HG03175 (cell line): ENCODE measurements at regions not wholly inside any gene's neighbourhood (a gene's known extent, or its start where the extent isn't known, plus 50 kb on each side); places are given as distances from the start of the nearest gene placed in this dataset.

Experiments
- ATAC-seq: cut with Tn5 transposase; IDR thresholded peaks from one replicate; pipeline ENCODE4 v1.9.1; 2021; ENCODE audit warnings: mild to moderate bottlenecking, moderate library complexity; ENCODE audit not compliant: unreplicated experiment

DNA sequence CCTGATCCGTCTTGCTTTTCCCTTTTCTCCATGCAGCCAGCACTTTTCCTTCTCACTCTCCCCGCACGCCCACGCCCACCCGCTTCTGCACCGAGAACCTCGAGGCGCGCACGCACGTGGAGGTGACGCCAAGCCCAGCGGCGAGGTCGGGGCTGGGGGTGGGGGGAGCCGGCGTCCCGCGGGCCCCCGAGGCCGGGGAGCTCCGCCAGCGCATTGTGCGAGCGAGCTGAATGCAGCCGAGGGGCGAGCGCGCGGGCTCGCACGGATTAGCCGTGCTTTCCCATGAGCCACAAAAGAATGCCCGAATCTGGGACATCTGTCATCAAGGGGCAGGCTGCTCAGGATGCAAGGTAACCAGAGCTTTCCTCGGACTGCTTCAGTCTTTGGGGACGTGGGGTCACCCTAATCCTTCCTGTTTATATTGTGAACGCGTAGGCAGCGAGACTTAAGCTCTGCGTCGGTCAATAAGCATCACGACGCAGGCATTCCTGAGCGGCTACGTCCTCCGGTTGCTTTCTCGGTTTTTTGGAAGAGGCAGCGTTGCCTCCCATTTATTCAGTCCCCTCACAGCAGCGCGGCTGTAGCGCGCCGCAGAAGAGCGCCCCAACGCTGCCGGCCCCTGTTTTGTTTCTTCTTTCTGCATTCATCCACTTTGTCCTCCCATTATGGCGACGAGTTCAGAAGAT lies 67.3 kb upstream of the AKT3 start:
- no peak for ATAC-seq

DNA sequence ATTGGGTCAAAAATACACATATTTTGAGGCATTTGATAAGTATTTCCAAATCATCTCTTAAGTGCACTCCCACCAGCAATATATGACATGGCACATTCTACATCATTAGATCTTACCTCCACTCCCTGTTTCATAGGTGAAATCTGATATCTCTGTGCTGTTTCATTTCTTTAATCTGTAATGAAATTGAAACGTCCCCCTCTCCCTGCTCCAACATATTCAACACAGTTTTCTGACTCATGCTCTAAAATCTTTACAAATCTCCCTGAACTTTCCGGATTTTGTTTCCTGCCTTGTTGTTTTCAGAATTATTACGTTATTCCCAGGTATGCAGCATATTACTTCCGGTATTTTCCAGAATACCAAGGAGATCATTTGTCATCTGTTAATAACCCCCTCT lies 66.1 kb upstream of the AKT3 start:
- ATAC-seq, result no peak

DNA sequence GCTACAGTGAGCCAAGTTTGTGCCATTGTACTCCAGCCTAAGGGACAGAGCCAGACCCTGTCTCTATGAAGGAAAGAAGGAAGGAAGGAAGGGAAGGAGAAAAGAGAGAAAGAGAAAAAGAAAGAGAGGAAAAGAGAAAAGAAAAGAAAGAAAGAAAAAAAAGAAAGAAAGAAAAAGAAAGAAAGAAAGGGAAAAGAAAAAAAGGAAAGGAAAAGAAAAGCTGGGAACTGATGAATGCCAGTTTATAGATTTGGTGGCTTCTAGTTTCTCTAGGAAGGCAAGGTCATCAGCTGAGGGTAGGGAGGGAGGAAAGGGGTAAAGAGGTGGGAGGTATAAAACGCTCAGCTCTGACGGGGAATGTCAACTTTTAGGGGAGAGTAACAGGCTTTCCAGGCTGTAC lies 62.3 kb upstream of the AKT3 start:
- no peak for ATAC-seq

DNA sequence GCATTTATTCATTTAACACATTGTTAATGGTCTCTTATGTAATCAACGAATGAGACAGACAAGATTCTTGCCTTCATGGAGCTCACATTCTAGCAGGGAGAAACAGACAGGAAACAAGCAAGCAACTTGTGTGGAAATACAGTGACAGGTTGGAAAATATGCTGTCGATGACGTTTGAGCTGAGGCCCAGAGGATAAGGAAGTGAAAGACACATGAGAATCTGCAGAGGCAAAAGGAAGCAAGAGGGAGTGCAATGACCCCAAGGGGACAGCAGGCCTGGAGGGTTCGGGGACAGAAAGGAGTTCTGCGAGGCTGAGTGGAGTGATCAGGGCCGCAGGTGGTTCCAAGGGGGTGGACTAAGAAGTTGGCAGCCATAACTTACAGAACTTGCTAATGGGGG lies 60.6 kb upstream of the AKT3 start:
- ATAC-seq, result no peak

DNA sequence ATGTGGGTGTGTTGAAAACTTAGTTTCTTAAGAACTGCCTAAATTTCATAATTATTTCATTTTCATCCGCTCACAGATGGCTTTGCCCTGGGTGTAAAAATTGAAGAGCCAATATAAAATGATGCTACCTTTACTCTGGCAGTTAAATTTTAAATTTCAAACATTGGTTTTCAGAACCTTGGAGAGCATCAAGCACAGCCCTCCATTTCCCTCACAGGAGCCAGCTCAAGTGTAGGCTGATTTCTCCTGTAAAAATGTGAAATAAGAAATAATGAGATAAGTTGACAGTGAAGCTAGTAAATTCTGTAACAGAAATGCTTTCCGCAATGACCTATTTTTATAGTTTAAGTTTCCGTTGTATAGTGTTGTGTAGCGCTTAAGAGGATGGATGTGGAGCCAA lies 53.9 kb upstream of the AKT3 start:
- no peak for ATAC-seq

DNA sequence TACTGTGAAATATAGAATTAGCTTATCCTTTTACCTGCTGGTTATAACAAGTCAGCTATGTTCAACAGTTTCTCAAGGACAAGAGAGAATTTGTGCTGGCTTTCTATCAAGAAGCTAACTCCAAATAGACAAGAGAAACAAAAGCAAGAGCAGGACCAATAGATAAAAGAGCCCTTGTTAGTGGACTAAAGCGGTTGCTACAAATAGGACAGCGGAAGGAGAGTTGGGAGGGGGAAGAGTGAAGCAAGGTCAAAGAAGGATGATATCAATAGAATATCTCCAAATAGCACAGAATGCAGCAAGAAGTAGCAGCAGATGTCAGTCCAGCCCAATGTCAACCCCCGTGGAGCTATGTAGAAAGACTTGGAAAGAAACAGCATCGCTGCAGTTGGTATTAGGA lies 53.0 kb upstream of the AKT3 start:
- no peak for ATAC-seq

DNA sequence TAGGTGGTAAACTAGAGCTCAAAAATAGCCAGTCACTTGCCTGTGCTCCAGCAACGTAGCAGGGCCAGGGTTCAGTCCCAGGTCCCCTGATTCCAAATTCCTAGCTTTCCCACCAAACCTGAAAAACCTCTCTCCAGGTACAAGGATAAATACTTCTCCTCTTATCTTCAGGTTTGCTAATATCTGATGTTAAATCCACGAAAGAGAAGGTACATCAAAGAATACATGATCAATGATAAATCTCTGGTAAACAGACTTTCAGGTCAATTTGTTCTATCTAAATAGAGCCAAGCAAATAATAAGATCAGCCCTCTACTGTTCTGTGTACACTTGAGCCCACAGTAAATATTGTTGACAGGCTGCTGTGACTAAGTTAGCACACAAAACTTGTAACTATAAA lies 52.1 kb upstream of the AKT3 start:
- ATAC-seq, result no peak
